ENCODE measurements at regions not wholly inside any gene's neighbourhood (a gene's known extent, or its start where the extent isn't known, plus 50 kb on each side); places are given as distances from the start of the nearest gene placed in this dataset.

GRCh38 chr4:4694827-4695226 lies 153.0 kb upstream of the STX18 start (continued):
- TF ChIP-seq CUX1 (IDR thresholded peaks at IDR 0.05; ENCODE audit: insufficient replicate concordance, low read depth, low read length): no peak
- TF ChIP-seq RCOR1 (conservative IDR thresholded peaks at IDR 0.05; ENCODE audit: low read depth, low read length): no peak
- no peak for TF ChIP-seq PBX3 (IDR thresholded peaks at IDR 0.05; ENCODE audit: insufficient replicate concordance, low read depth, low read length)

- FAIRE-seq (no peak), DNase-seq (ENCODE audit: low read depth, low spot score) (no peak), ATAC-seq (no peak)
- Histone ChIP-seq H3K4me2 (ENCODE audit: control insufficient read depth, insufficient read depth) (no peak overlapping the region), H3K27ac (ENCODE audit: control insufficient read depth, insufficient read depth) (no peak overlapping the region), H3K27me3 (replicated peaks in 1 of 2; ENCODE audit: control insufficient read depth in 2 of 2, insufficient read depth in 2 of 2, low read length in 1 of 2) (no peaks in the 10 kb centered on the region), H3K9me3 (replicated peaks; ENCODE audit: control insufficient read depth, insufficient read depth, low read length) (no peaks in the 10 kb centered on the region; the same call in 2 of the 3 replicates), H2AFZ (ENCODE audit: control insufficient read depth, low read depth, low read length) (no peak overlapping the region), H3K9ac (ENCODE audit: control insufficient read depth, insufficient read depth, low read length) (no peak overlapping the region), H4K20me1 (ENCODE audit: control insufficient read depth, insufficient read depth) (no peaks in the 10 kb centered on the region; the same call in 1 of the 2 replicates), H3K4me1 (ENCODE audit: control insufficient read depth, insufficient read depth, low read length) (peaks cover 13% of the 10 kb centered on the region), H3K79me2 (ENCODE audit: control insufficient read depth, insufficient read depth, low read length) (no peaks in the 10 kb centered on the region), H3K36me3 (ENCODE audit: control insufficient read depth in 2 of 2, insufficient read depth in 2 of 2, low read length in 1 of 2) (no peaks in the 10 kb centered on the region), H3K4me3 (no peak overlapping the region)
- intact Hi-C loops (cut with micrococcal nuclease; ENCODE audit: unreplicated experiment): no loop called here
- in situ Hi-C loops (cut with MboI): loop anchor here (5.0 kb wide), 1 partner anchor 68 kb away; no protein-coding TSS in a partner anchor
- ChIA-PET RAD21 (ENCODE audit: unreplicated experiment) (no interaction called here), CTCF (no interaction called here), SMC1A (ENCODE audit: uncharacterized antibody, unreplicated experiment) (interaction anchor here (1.1 kb wide), 1 partner anchor 67 kb away, joined by 3 read pairs; no protein-coding TSS in a partner anchor), POLR2A (no interaction called here)
- WGBS (ENCODE audit: insufficient coverage, insufficient replicate concordance, low lambda C conversion rate, missing lambda C conversion rate): 91% methylated on average over 5 of the region's 5 CpGs
- no peak for TF ChIP-seq MLLT1 (IDR thresholded peaks at IDR 0.05)
- no peak for TF ChIP-seq SIX5 (IDR thresholded peaks at IDR 0.05; ENCODE audit: low read depth, low read length, severe bottlenecking)
- TF ChIP-seq POLR2A (IDR thresholded peaks at IDR 0.05; ENCODE audit: low read depth, low read length): no peak
- TF ChIP-seq CTCF (IDR thresholded peaks at IDR 0.05 in 2 of 3, conservative IDR thresholded peaks at IDR 0.05 in 1 of 3; ENCODE audit: control insufficient read depth in 2 of 3, extremely low read depth in 1 of 3, insufficient read depth in 1 of 3, low read depth in 3 of 3, low read length in 3 of 3): peak in 2 of 3 experiments; percentile 14 to 29; a peak in 1 of 6 replicates
- no TSS peak for BruUV-seq (replicated peaks)
Observed at GRCh38 chr4:4694296-4694772, 152.5 kb upstream of the STX18 start.

Measured in GM12878 (cell line).